ENCODE measurements at regions not wholly inside any gene's neighbourhood (a gene's known extent, or its start where the extent isn't known, plus 50 kb on each side); places are given as distances from the start of the nearest gene placed in this dataset.

GRCh38 chr2:819121-819520, 131.5 kb upstream of the SNTG2 start:
- Histone ChIP-seq H3K9ac (no peak overlapping the region), H3K4me3 (ENCODE audit: low read depth in 2 of 2, low read length in 1 of 2) (no peak overlapping the region), H3K27ac (ENCODE audit: low read depth in 2 of 2, low read length in 1 of 2) (no peak overlapping the region), H3K27me3 (ENCODE audit: insufficient read depth) (no peaks in the 10 kb centered on the region), H3K4me2 (no peak overlapping the region), H2AFZ (ENCODE audit: low read depth) (no peak overlapping the region), H4K20me1 (ENCODE audit: insufficient read depth) (no peaks in the 10 kb centered on the region), H3K9me2 (no peaks in the 10 kb centered on the region), H3F3A (replicated peaks; ENCODE audit: insufficient read depth) (no peaks in the 10 kb centered on the region), H3K79me2 (ENCODE audit: insufficient read depth) (no peaks in the 10 kb centered on the region), H3K36me3 (replicated peaks in 1 of 2; ENCODE audit: control insufficient read depth in 1 of 2, insufficient read depth in 2 of 2, low read length in 1 of 2) (no peaks in the 10 kb centered on the region), H3K4me1 (ENCODE audit: control insufficient read depth in 1 of 2, insufficient read depth in 2 of 2, low read depth in 1 of 2, low read length in 1 of 2) (peaks cover 0 to 4% of the 10 kb centered on the region in 2 experiments; a peak in 1 of 4 replicates), H3K9me3 (no peaks in the 10 kb centered on the region)
- DNase-seq: no peak
- TF ChIP-seq FOXJ3 (CRISPR knock-in tag; IDR thresholded peaks at IDR 0.05) (no peak), EP300 (IDR thresholded peaks at IDR 0.05; ENCODE audit: borderline replicate concordance in 1 of 2, low read depth in 1 of 2, low read length in 1 of 2) (no peak), RFX5 (IDR thresholded peaks at IDR 0.05; ENCODE audit: low read length) (no peak), RXRA (IDR thresholded peaks at IDR 0.05; ENCODE audit: borderline replicate concordance, low read depth) (no peak), SIN3A (IDR thresholded peaks at IDR 0.05; ENCODE audit: borderline replicate concordance, low read depth, low read length) (no peak), MAX (IDR thresholded peaks at IDR 0.05; ENCODE audit: low read depth) (no peak), NRF1 (IDR thresholded peaks at IDR 0.05; ENCODE audit: low read depth, low read length) (no peak), PBX3 (IDR thresholded peaks at IDR 0.05) (no peak), MEF2A (IDR thresholded peaks at IDR 0.05; ENCODE audit: borderline replicate concordance, low read depth) (no peak), RAD21 (IDR thresholded peaks at IDR 0.05; ENCODE audit: low read length) (no peak), SMC3 (IDR thresholded peaks at IDR 0.05; ENCODE audit: low read depth, low read length) (no peak), IRF3 (IDR thresholded peaks at IDR 0.05; ENCODE audit: low read depth, low read length) (no peak), POLR2AphosphoS5 (IDR thresholded peaks at IDR 0.05; ENCODE audit: low read depth, low read length) (no peak), YY1 (IDR thresholded peaks at IDR 0.05; ENCODE audit: low read depth) (no peak), TAF1 (IDR thresholded peaks at IDR 0.05; ENCODE audit: borderline replicate concordance, low read depth, low read length) (no peak), FOXM1 (IDR thresholded peaks at IDR 0.05; ENCODE audit: low read depth) (no peak), EZH2phosphoT487 (IDR thresholded peaks at IDR 0.05; ENCODE audit: borderline replicate concordance, low read depth) (no peak), FOSL2 (IDR thresholded peaks at IDR 0.05; ENCODE audit: borderline replicate concordance, low read depth) (no peak), TCF12 (IDR thresholded peaks at IDR 0.05) (no peak)
- TF ChIP-seq, protein P1, sequence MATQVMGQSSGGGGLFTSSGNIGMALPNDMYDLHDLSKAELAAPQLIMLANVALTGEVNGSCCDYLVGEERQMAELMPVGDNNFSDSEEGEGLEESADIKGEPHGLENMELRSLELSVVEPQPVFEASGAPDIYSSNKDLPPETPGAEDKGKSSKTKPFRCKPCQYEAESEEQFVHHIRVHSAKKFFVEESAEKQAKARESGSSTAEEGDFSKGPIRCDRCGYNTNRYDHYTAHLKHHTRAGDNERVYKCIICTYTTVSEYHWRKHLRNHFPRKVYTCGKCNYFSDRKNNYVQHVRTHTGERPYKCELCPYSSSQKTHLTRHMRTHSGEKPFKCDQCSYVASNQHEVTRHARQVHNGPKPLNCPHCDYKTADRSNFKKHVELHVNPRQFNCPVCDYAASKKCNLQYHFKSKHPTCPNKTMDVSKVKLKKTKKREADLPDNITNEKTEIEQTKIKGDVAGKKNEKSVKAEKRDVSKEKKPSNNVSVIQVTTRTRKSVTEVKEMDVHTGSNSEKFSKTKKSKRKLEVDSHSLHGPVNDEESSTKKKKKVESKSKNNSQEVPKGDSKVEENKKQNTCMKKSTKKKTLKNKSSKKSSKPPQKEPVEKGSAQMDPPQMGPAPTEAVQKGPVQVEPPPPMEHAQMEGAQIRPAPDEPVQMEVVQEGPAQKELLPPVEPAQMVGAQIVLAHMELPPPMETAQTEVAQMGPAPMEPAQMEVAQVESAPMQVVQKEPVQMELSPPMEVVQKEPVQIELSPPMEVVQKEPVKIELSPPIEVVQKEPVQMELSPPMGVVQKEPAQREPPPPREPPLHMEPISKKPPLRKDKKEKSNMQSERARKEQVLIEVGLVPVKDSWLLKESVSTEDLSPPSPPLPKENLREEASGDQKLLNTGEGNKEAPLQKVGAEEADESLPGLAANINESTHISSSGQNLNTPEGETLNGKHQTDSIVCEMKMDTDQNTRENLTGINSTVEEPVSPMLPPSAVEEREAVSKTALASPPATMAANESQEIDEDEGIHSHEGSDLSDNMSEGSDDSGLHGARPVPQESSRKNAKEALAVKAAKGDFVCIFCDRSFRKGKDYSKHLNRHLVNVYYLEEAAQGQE (IDR thresholded peaks at IDR 0.05; ENCODE audit: low read depth, low read length): no peak
- WGBS (ENCODE audit: low lambda C conversion rate): 72% methylated on average over 11 of the region's 12 CpGs
- CTCF ChIA-PET: interaction anchor here (1.9 kb wide), 1 partner anchor 10 kb away, joined by 5 read pairs; no protein-coding TSS in a partner anchor
- POLR2A ChIA-PET: no interaction called here
